ENCODE measurements at regions not wholly inside any gene's neighbourhood (a gene's known extent, or its start where the extent isn't known, plus 50 kb on each side); places are given as distances from the start of the nearest gene placed in this dataset.

GRCh38 chr4:148561467-148561866, 119.3 kb upstream of the NR3C2 start:
- ATAC-seq = no peak
- TF ChIP-seq PPARA (CRISPR knock-in tag; IDR thresholded peaks at IDR 0.05; ENCODE audit: borderline replicate concordance) = no peak
- no peak for TF ChIP-seq ZNF70 (CRISPR knock-in tag; IDR thresholded peaks at IDR 0.05)
- TF ChIP-seq, protein P1, sequence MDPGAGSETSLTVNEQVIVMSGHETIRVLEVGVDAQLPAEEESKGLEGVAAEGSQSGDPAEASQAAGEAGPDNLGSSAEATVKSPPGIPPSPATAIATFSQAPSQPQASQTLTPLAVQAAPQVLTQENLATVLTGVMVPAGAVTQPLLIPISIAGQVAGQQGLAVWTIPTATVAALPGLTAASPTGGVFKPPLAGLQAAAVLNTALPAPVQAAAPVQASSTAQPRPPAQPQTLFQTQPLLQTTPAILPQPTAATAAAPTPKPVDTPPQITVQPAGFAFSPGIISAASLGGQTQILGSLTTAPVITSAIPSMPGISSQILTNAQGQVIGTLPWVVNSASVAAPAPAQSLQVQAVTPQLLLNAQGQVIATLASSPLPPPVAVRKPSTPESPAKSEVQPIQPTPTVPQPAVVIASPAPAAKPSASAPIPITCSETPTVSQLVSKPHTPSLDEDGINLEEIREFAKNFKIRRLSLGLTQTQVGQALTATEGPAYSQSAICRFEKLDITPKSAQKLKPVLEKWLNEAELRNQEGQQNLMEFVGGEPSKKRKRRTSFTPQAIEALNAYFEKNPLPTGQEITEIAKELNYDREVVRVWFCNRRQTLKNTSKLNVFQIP (CRISPR knock-in tag; IDR thresholded peaks at IDR 0.05; ENCODE audit: borderline replicate concordance, low read depth) = no peak
- TF ChIP-seq ESRRG (CRISPR knock-in tag; IDR thresholded peaks at IDR 0.05) = no peak
- TF ChIP-seq ARNTL (CRISPR knock-in tag; IDR thresholded peaks at IDR 0.05; ENCODE audit: borderline replicate concordance, low read depth) = no peak
- no peak for TF ChIP-seq ZFP30 (CRISPR knock-in tag; IDR thresholded peaks at IDR 0.05)
- no peak for TF ChIP-seq RARB (CRISPR knock-in tag; IDR thresholded peaks at IDR 0.05)
- no peak for TF ChIP-seq OSR1 (CRISPR knock-in tag; IDR thresholded peaks at IDR 0.05)
- TF ChIP-seq TSHZ2 (CRISPR knock-in tag; IDR thresholded peaks at IDR 0.05) = no peak

DNA sequence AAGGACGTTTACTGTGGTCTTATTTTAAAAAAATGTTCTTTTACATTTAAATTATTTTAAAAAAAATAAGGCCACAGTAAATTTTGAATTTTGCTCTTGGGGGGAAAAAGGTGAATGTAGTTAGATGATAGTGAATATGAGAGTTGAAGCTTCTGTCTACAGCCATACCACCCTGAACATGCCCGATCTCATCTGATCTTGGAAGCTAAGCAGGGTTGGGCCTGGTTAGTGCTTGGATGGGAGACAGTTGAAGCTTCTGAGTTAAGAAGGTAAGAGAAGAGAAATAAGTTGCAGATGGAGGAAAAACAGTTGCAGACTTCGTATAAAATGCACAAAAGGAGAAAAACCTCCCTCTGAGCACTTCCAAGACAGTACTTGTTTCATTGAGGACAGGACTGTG, 115.6 kb upstream of the NR3C2 start:
- TF ChIP-seq CSDC2 (CRISPR knock-in tag; IDR thresholded peaks at IDR 0.05) (no peak), ZNF8 (CRISPR knock-in tag; IDR thresholded peaks at IDR 0.05) (no peak), SNAI2 (CRISPR knock-in tag; IDR thresholded peaks at IDR 0.05) (no peak), CSRNP3 (CRISPR knock-in tag; IDR thresholded peaks at IDR 0.05) (no peak), GLIS3 (CRISPR knock-in tag; IDR thresholded peaks at IDR 0.05) (no peak), ZFP30 (CRISPR knock-in tag; IDR thresholded peaks at IDR 0.05) (no peak), RARB (CRISPR knock-in tag; IDR thresholded peaks at IDR 0.05) (no peak), ARNTL (CRISPR knock-in tag; IDR thresholded peaks at IDR 0.05; ENCODE audit: borderline replicate concordance, low read depth) (no peak), TCF4 (CRISPR knock-in tag; IDR thresholded peaks at IDR 0.05; ENCODE audit: borderline replicate concordance) (no peak), ZFP3 (CRISPR knock-in tag; IDR thresholded peaks at IDR 0.05) (no peak), TOX (CRISPR knock-in tag; IDR thresholded peaks at IDR 0.05; ENCODE audit: borderline replicate concordance) (no peak)
- TF ChIP-seq, protein P1 (CRISPR knock-in tag; IDR thresholded peaks at IDR 0.05; ENCODE audit: borderline replicate concordance, low read depth) = no peak
- no peak for ATAC-seq

- no peak for ATAC-seq
Observed at GRCh38 chr4:148550788-148551187, 108.6 kb upstream of the NR3C2 start.

More at GRCh38 chr4:148550788-148551187, 108.6 kb upstream of the NR3C2 start:
- TF ChIP-seq GLIS3 (CRISPR knock-in tag; IDR thresholded peaks at IDR 0.05) = no peak
- TF ChIP-seq SNAI2 (CRISPR knock-in tag; IDR thresholded peaks at IDR 0.05) = no peak
- TF ChIP-seq CREB5 (CRISPR knock-in tag; IDR thresholded peaks at IDR 0.05; ENCODE audit: low read depth) = no peak
- TF ChIP-seq CSRNP3 (CRISPR knock-in tag; IDR thresholded peaks at IDR 0.05) = no peak
- no peak for TF ChIP-seq CSDC2 (CRISPR knock-in tag; IDR thresholded peaks at IDR 0.05)
- no peak for TF ChIP-seq ARNTL (CRISPR knock-in tag; IDR thresholded peaks at IDR 0.05; ENCODE audit: borderline replicate concordance, low read depth)
